Activated CD4-positive, alpha-beta T cell treated with anti-CD3 and anti-CD28 coated beads, Interleukin-2, amount 50 U/mL, for 4 hours (primary cell): ENCODE measurements at regions not wholly inside any gene's neighbourhood (a gene's known extent, or its start where the extent isn't known, plus 50 kb on each side); places are given as distances from the start of the nearest gene placed in this dataset.
"Not testable (repeated sequence)": the region's sequence is repeated elsewhere in the genome, so short reads cannot be mapped to it uniquely, and the experiment has no call there.

Experiments used
- DNase-seq, 2 experiments: peaks; one replicate each; pipeline ENCODE4 v3.0.0-alpha.2; 2020

GRCh38 chr3:110855207-110855606 lies 216.4 kb upstream of the NECTIN3 start:
- DNase-seq: no peak

- no peak for DNase-seq
These were observed 214.7 kb upstream of the NECTIN3 start for GRCh38 chr3:110856916-110857315.

- DNase-seq: no peak
These were observed 213.1 kb upstream of the NECTIN3 start for GRCh38 chr3:110858549-110858948.

- DNase-seq: no peak
These were observed 212.3 kb upstream of the NECTIN3 start for GRCh38 chr3:110859336-110859735.

- DNase-seq: no peak
These were observed 211.6 kb upstream of the NECTIN3 start for GRCh38 chr3:110859993-110860392.

GRCh38 chr3:110865934-110866333 lies 205.7 kb upstream of the NECTIN3 start:
- DNase-seq: no peak

GRCh38 chr3:110868106-110868505 lies 203.5 kb upstream of the NECTIN3 start:
- no peak for DNase-seq

- DNase-seq: no peak
These were observed 201.9 kb upstream of the NECTIN3 start for GRCh38 chr3:110869736-110870135.

GRCh38 chr3:110871869-110872268 lies 199.7 kb upstream of the NECTIN3 start:
- DNase-seq: no peak

GRCh38 chr3:110878692-110879091 lies 192.9 kb upstream of the NECTIN3 start:
- DNase-seq: no peak

GRCh38 chr3:110881069-110881468 lies 190.5 kb upstream of the NECTIN3 start:
- no peak for DNase-seq

- no peak for DNase-seq
These were observed 185.3 kb upstream of the NECTIN3 start for GRCh38 chr3:110886222-110886893.

- no peak for DNase-seq
These were observed 184.4 kb upstream of the NECTIN3 start for GRCh38 chr3:110887176-110887575.

GRCh38 chr3:110888625-110889375 lies 182.8 kb upstream of the NECTIN3 start:
- not testable (repeated sequence) for DNase-seq

- not testable (repeated sequence) for DNase-seq
These were observed 182.3 kb upstream of the NECTIN3 start for GRCh38 chr3:110889376-110889699.

- DNase-seq: no peak
These were observed 177.0 kb upstream of the NECTIN3 start for GRCh38 chr3:110894574-110894973.

GRCh38 chr3:110895054-110895453 lies 176.6 kb upstream of the NECTIN3 start:
- DNase-seq: no peak

- DNase-seq: no peak
These were observed 174.6 kb upstream of the NECTIN3 start for GRCh38 chr3:110897046-110897445.

GRCh38 chr3:110900576-110900975 lies 171.0 kb upstream of the NECTIN3 start:
- no peak for DNase-seq

- DNase-seq: no peak
These were observed 170.1 kb upstream of the NECTIN3 start for GRCh38 chr3:110901536-110901935.

- no peak for DNase-seq
These were observed 169.0 kb upstream of the NECTIN3 start for GRCh38 chr3:110902453-110903085.

GRCh38 chr3:110903771-110904519 lies 167.7 kb upstream of the NECTIN3 start:
- DNase-seq: no peak

GRCh38 chr3:110904520-110904890 lies 167.1 kb upstream of the NECTIN3 start:
- DNase-seq: no peak

- DNase-seq: no peak
These were observed 166.5 kb upstream of the NECTIN3 start for GRCh38 chr3:110905121-110905520.
